IMR-90 (cell line): ENCODE measurements at regions not wholly inside any gene's neighbourhood (a gene's known extent, or its start where the extent isn't known, plus 50 kb on each side); places are given as distances from the start of the nearest gene placed in this dataset.
"Not testable (repeated sequence)": the region's sequence is repeated elsewhere in the genome, so short reads cannot be mapped to it uniquely, and the experiment has no call there.

Source experiments
- ATAC-seq: fragments of 200-7000 bp; cut with Tn5 transposase; 2 replicates; pipeline ENCODE4 v1.9.1; 2020; ENCODE audit warnings: low read depth, mild to moderate bottlenecking, moderate library complexity
- BruUV-seq: library from RNA; stranded (reverse); fragments of 400-500 nt; replicated peaks from 2 replicates; lab custom pipeline; 2021; lab: Mats Ljungman, UMichigan
- CTCF ChIA-PET: fragments of 300-600 bp; formaldehyde crosslinking; extraction: SDS; loops from one replicate; lab custom pipeline; 2021; ENCODE audit warnings: antibody characterized with exemption; lab: Yijun Ruan, JAX
- POLR2A ChIA-PET: fragments of 300-600 bp; sonication (Branson Sonifier 250); formaldehyde crosslinking; loops from one replicate; lab custom pipeline; 2022; ENCODE audit warnings: antibody characterized with exemption; ENCODE audit not compliant: unreplicated experiment; lab: Charles Lee
- DNase-seq: peaks from one replicate; pipeline ENCODE4 v3.0.0; 2013
- H2AFZ ChIP-seq: replicated peaks from 2 replicates; pipeline ENCODE3; 2013; ENCODE audit warnings: low read length, mild to moderate bottlenecking; ENCODE audit not compliant: poor library complexity
- H2AK5ac ChIP-seq: 2 replicates; pipeline ENCODE4 v1.6.1; 2013; ENCODE audit warnings: low read depth, low read length, inconsistent platforms
- H2AK9ac ChIP-seq: replicated peaks from 2 replicates; pipeline ENCODE3; 2013; ENCODE audit warnings: mild to moderate bottlenecking, low read depth, low read length, moderate library complexity; ENCODE audit not compliant: poor library complexity
- H2BK120ac ChIP-seq: 2 replicates; pipeline ENCODE4 v1.6.1; 2013; ENCODE audit warnings: low read depth, low read length, inconsistent platforms
- H2BK15ac ChIP-seq: 3 replicates; pipeline ENCODE4 v1.6.1; 2013; ENCODE audit warnings: low read depth, low read length, inconsistent platforms
- H2BK20ac ChIP-seq: 2 replicates; pipeline ENCODE4 v1.6.1; 2013; ENCODE audit warnings: low read depth, mild to moderate bottlenecking, inconsistent platforms, low read length, moderate library complexity
- H2BK5ac ChIP-seq: 2 replicates; pipeline ENCODE4 v1.6.1; 2013; ENCODE audit warnings: mild to moderate bottlenecking, low read depth, low read length, inconsistent platforms; ENCODE audit not compliant: poor library complexity, severe bottlenecking
- H3K14ac ChIP-seq: replicated peaks from 2 replicates; pipeline ENCODE4 v1.6.1; 2013; ENCODE audit warnings: low read depth, low read length, inconsistent platforms
- H3K18ac ChIP-seq: 2 replicates; pipeline ENCODE4 v1.6.1; 2013; ENCODE audit warnings: low read depth, low read length, control low read depth
- H3K23ac ChIP-seq: 2 replicates; pipeline ENCODE4 v1.6.1; 2013; ENCODE audit warnings: low read depth, low read length, inconsistent platforms
- H3K27ac ChIP-seq: 2 replicates; pipeline ENCODE4 v1.5.1; 2013; ENCODE audit warnings: mild to moderate bottlenecking, control low read depth, low read length; ENCODE audit not compliant: insufficient read depth
- H3K27me3 ChIP-seq: 2 replicates; pipeline ENCODE4 v1.6.1; 2013; ENCODE audit warnings: low read length; ENCODE audit not compliant: control insufficient read depth, insufficient read depth
- H3K36me3 ChIP-seq: 2 replicates; pipeline ENCODE4 v1.6.1; 2013; ENCODE audit warnings: low read length, mixed read lengths; ENCODE audit not compliant: control insufficient read depth, insufficient read depth
- H3K4ac ChIP-seq: 2 replicates; pipeline ENCODE4 v1.6.1; 2013; ENCODE audit warnings: low read depth, low read length, inconsistent platforms
- H3K4me1 ChIP-seq: 2 replicates; pipeline ENCODE4 v1.6.1; 2013; ENCODE audit warnings: low read length, mixed read lengths; ENCODE audit not compliant: control insufficient read depth, insufficient read depth
- H3K4me2 ChIP-seq: 2 replicates; pipeline ENCODE4 v1.6.1; 2013; ENCODE audit warnings: low read depth, mild to moderate bottlenecking, control low read depth, low read length, moderate library complexity
- H3K4me3 ChIP-seq: 2 replicates; pipeline ENCODE4 v1.5.1; 2013; ENCODE audit warnings: low read depth, mild to moderate bottlenecking, control low read depth, low read length, moderate library complexity; ENCODE audit not compliant: insufficient read depth
- H3K56ac ChIP-seq: 2 replicates; pipeline ENCODE4 v1.6.1; 2013; ENCODE audit warnings: low read length, inconsistent platforms; ENCODE audit not compliant: insufficient read depth; ENCODE audit errors: extremely low read depth
- H3K79me1 ChIP-seq, 2 experiments: 2 replicates each; pipeline ENCODE4 v1.6.1; 2013; ENCODE audit warnings: low read length in 2 of 2, inconsistent platforms in 1 of 2, low read depth in 1 of 2
- H3K9ac ChIP-seq: 2 replicates; pipeline ENCODE4 v1.6.1; 2013; ENCODE audit warnings: low read depth, low read length, control low read depth
- H3K9me1 ChIP-seq: 2 replicates; pipeline ENCODE4 v1.6.1; 2013; ENCODE audit warnings: low read length, inconsistent platforms; ENCODE audit not compliant: insufficient read depth
- H3K9me3 ChIP-seq: 2 replicates; pipeline ENCODE4 v1.6.1; 2013; ENCODE audit warnings: low read length; ENCODE audit not compliant: control insufficient read depth, insufficient read depth
- H4K20me1 ChIP-seq: 2 replicates; pipeline ENCODE4 v1.6.1; 2013; ENCODE audit warnings: low read length, inconsistent platforms; ENCODE audit not compliant: insufficient read depth
- H4K5ac ChIP-seq: 2 replicates; pipeline ENCODE4 v1.6.1; 2013; ENCODE audit warnings: mild to moderate bottlenecking, low read depth, low read length, control low read depth
- H4K8ac ChIP-seq, 2 experiments: 2 replicates each; pipeline ENCODE4 v1.6.1; 2013; ENCODE audit warnings: low read depth in 2 of 2, low read length in 2 of 2, control low read depth in 1 of 2, inconsistent platforms in 1 of 2
- H4K91ac ChIP-seq: 2 replicates; pipeline ENCODE4 v1.6.1; 2013; ENCODE audit warnings: low read depth, low read length, inconsistent platforms; ENCODE audit not compliant: insufficient read depth
- CTCF ChIP-seq: conservative IDR thresholded peaks from 2 replicates; pipeline ENCODE4 v1.5.1; 2012; ENCODE audit warnings: mild to moderate bottlenecking, low read depth, low read length, improper control_type of control experiment
- WGBS, 2 experiments: methylation state at CpG; one replicate each; pipeline versions ENCODE4 v1.1.5 to v1.1.7; 2013; ENCODE audit warnings: missing lambda C conversion rate in 2 of 2; ENCODE audit not compliant: insufficient read length in 1 of 2; ENCODE audit errors: extremely low coverage in 2 of 2; 5-methylcytosine and 5-hydroxymethylcytosine counted together
- dilution Hi-C: fragments of 300-500 bp; cut with HindIII; formaldehyde crosslinking; loops from one replicate; pipeline ENCODE4 v1.14.3; 2018; ENCODE audit warnings: low sequenced_read_pairs; ENCODE audit not compliant: unreplicated experiment
- in situ Hi-C: fragments of 300-500 bp; cut with MboI; formaldehyde crosslinking; loops from 3 replicates; pipeline ENCODE4 v1.14.3; 2019; ENCODE audit warnings: low sequenced_read_pairs, inconsistent platforms, mixed read lengths
- intact Hi-C: fragments of 100-400 bp; cut with micrococcal nuclease; formaldehyde crosslinking; loops from 2 replicates; pipeline ENCODE4 v1.10.0; 2022

- TF ChIP-seq CTCF = no peak
Observed at GRCh38 chr10:3874990-3875841, 90.2 kb upstream of the KLF6 start (continued).

GRCh38 chr10:3874610-3874989 is 89.6 kb upstream of the KLF6 start:
- H3K4me3 ChIP-seq, H3K9me1 ChIP-seq, H4K91ac ChIP-seq, H2BK120ac ChIP-seq, CTCF ChIA-PET, H3K23ac ChIP-seq, ATAC-seq, H3K27me3 ChIP-seq, dilution Hi-C loops, H4K8ac ChIP-seq, POLR2A ChIA-PET, DNase-seq, H2BK20ac ChIP-seq, H3K18ac ChIP-seq, H3K36me3 ChIP-seq, H2BK5ac ChIP-seq, H4K20me1 ChIP-seq, H3K4ac ChIP-seq, H2AFZ ChIP-seq, H3K9me3 ChIP-seq, intact Hi-C loops, BruUV-seq, H3K56ac ChIP-seq, H3K27ac ChIP-seq, H3K9ac ChIP-seq, H2BK15ac ChIP-seq, H3K14ac ChIP-seq, H2AK5ac ChIP-seq, H2AK9ac ChIP-seq, H3K4me1 ChIP-seq, H4K5ac ChIP-seq, H3K4me2 ChIP-seq, H3K79me1 ChIP-seq, in situ Hi-C loops: not testable (repeated sequence)
- WGBS, 2 experiments = 86% methylated on average over 1 of the region's 4 CpGs; no CpG with 5 or more reads in 1 of the 2 experiments
